Activated T-cell treated with anti-CD3 and anti-CD28 coated beads, Interleukin-2, amount 50 U/mL, for 4 hours (primary cell): ENCODE measurements at regions not wholly inside any gene's neighbourhood (a gene's known extent, or its start where the extent isn't known, plus 50 kb on each side); places are given as distances from the start of the nearest gene placed in this dataset.
"Not testable (repeated sequence)": the region's sequence is repeated elsewhere in the genome, so short reads cannot be mapped to it uniquely, and the experiment has no call there.

Experiments
- ATAC-seq, 2 donors: fragments of 200-7000 bp; cut with Tn5 transposase; one replicate each; pipeline ENCODE4 v1.10.0; 2021
- DNase-seq: peaks from one replicate; pipeline ENCODE4 v3.0.0-alpha.2; 2020
- H3K27me3 Mint-ChIP-seq: one replicate; pipeline ENCODE4 v1.8.0; 2021; ENCODE audit warnings: low read depth, mixed read lengths
- H3K36me3 Mint-ChIP-seq: one replicate; pipeline ENCODE4 v1.8.0; 2022; ENCODE audit warnings: mixed read lengths; ENCODE audit not compliant: insufficient read depth
- H3K4me1 Mint-ChIP-seq: one replicate; pipeline ENCODE4 v1.8.0; 2021; ENCODE audit warnings: low read depth, mixed read lengths
- H3K4me3 Mint-ChIP-seq: one replicate; pipeline ENCODE4 v1.8.0; 2021; ENCODE audit warnings: mild to moderate bottlenecking, moderate library complexity, mixed read lengths
- H3K9me3 Mint-ChIP-seq: one replicate; pipeline ENCODE4 v1.8.0; 2021; ENCODE audit warnings: mixed read lengths

DNA sequence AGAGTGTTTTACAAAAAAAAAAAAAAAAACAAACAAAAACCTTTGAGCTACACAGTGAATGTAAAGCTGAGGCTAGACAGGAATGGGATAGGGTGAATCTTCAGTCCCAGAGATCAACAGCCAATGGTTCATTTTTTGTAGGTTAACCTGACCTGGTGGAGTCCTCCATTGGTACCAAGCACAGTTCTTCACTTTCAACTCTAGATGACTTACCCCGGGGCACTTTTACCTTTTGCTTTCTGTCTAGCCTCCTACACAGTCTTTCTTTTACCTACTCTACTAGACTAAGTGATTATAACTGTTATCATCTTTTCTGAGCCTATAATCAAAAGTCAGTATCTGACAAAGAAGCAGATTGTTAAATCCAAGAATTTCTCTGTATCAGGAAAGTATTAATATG, 50.9 kb downstream of the ANXA2R start:
- Mint-ChIP-seq H3K4me3 (peak overlapping the region; percentile 74), H3K4me1 (peaks cover 64% of the 10 kb centered on the region), H3K9me3 (no peaks in the 10 kb centered on the region), H3K27me3 (no peaks in the 10 kb centered on the region), H3K36me3 (peaks cover 8% of the 10 kb centered on the region)
- no peak for DNase-seq
- peak; percentile 24 to 36 for ATAC-seq

- Mint-ChIP-seq H3K4me1 (peaks cover 60% of the 10 kb centered on the region), H3K36me3 (peaks cover 8% of the 10 kb centered on the region), H3K9me3 (no peaks in the 10 kb centered on the region), H3K4me3 (peak overlapping the region; percentile 74), H3K27me3 (no peaks in the 10 kb centered on the region)
- no peak for DNase-seq
- no peak for ATAC-seq
Observed at GRCh38 chr5:42988568-42988967, 51.6 kb downstream of the ANXA2R start.

DNA sequence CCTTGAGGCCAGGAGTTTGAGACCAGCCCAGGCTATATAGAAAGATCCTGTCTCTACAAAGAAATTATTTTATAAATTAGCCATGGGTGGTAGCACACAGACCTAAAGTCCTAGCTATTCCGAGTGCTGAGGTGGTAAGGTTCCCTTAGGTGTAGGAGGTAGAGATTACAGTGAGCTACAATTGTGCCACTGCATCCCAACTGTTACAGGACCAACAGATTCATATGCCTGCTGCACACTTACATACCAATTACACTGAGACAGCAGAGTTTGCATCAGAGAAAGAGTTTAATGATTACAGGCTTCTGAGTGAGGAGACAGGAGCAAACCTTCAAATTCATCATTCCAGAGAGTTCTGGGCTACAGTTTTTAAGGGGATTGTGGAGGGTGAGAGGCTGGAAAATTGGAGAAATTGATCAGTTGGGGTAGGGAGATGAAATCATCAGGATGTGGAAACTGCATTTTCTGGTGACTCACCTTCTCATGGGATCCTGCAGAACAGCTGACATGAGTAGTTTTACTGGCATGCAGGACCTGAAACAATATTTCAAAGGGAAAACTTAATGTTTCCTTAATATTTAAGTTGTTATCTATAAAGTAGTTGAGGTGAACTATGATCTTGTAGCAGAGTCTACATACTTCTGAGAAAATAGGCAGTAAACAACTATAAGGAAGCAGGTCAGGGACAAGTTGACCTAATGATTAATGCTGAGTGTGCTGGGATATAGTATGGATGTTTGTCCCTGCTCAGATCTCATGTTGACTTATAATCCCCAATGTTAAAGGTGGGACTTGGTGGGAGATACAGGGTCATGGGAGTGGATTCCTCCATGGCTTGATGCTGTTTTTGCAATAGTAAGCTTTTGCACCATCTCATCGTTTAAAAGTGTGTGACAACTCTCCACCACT, 54.7 kb downstream of the ANXA2R start:
- H3K9me3 Mint-ChIP-seq = no peaks in the 10 kb centered on the region
- DNase-seq (no peak), ATAC-seq (no peak)
- H3K27me3 Mint-ChIP-seq = no peaks in the 10 kb centered on the region
- H3K36me3 Mint-ChIP-seq = peaks cover 8% of the 10 kb centered on the region
- peaks cover 53% of the 10 kb centered on the region for H3K4me1 Mint-ChIP-seq
- H3K4me3 Mint-ChIP-seq = no peak overlapping the region

DNA sequence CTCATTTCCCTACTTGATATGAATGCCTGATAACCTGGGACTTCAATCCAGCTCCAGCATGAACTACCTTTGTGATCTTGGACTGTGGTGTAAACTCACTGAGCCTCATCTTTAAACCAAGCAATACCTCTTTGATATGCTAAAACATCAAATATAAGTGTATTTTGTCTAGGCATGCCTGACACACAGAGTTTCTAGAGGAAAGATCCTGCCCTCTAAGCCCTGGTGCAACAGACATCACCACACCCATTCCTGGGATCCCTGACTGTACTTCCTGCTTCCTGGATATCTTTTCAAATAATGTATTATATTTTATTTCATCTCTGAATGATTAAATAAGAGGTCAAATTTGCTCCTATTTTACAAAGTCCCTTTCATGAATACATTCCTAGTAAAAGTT, 55.8 kb downstream of the ANXA2R start:
- no peaks in the 10 kb centered on the region for H3K27me3 Mint-ChIP-seq
- DNase-seq (no peak), ATAC-seq (no peak)
- H3K9me3 Mint-ChIP-seq = no peaks in the 10 kb centered on the region
- H3K4me3 Mint-ChIP-seq = no peak overlapping the region
- H3K4me1 Mint-ChIP-seq = peaks cover 44% of the 10 kb centered on the region
- peaks cover 8% of the 10 kb centered on the region for H3K36me3 Mint-ChIP-seq

GRCh38 chr5:42982107-42982622, 58.0 kb downstream of the ANXA2R start:
- Mint-ChIP-seq H3K4me3 (no peak overlapping the region), H3K27me3 (no peaks in the 10 kb centered on the region), H3K4me1 (peaks cover 24% of the 10 kb centered on the region), H3K36me3 (peaks cover 14% of the 10 kb centered on the region), H3K9me3 (no peaks in the 10 kb centered on the region)
- ATAC-seq = no peak
- no peak for DNase-seq

GRCh38 chr5:42981417-42982106, 58.6 kb downstream of the ANXA2R start:
- not testable (repeated sequence) for ATAC-seq, H3K4me3 Mint-ChIP-seq
- peaks cover 16% of the 10 kb centered on the region for H3K36me3 Mint-ChIP-seq

GRCh38 chr5:42981015-42981414, 59.1 kb downstream of the ANXA2R start:
- Mint-ChIP-seq H3K4me1 (peaks cover 14% of the 10 kb centered on the region), H3K36me3 (peaks cover 16% of the 10 kb centered on the region)
- not testable (repeated sequence) for ATAC-seq, H3K4me3 Mint-ChIP-seq, H3K27me3 Mint-ChIP-seq, DNase-seq, H3K9me3 Mint-ChIP-seq

More at GRCh38 chr5:42981417-42982106, 58.6 kb downstream of the ANXA2R start:
- H3K9me3 Mint-ChIP-seq, DNase-seq, H3K27me3 Mint-ChIP-seq: not testable (repeated sequence)
- H3K4me1 Mint-ChIP-seq = peaks cover 19% of the 10 kb centered on the region

DNA sequence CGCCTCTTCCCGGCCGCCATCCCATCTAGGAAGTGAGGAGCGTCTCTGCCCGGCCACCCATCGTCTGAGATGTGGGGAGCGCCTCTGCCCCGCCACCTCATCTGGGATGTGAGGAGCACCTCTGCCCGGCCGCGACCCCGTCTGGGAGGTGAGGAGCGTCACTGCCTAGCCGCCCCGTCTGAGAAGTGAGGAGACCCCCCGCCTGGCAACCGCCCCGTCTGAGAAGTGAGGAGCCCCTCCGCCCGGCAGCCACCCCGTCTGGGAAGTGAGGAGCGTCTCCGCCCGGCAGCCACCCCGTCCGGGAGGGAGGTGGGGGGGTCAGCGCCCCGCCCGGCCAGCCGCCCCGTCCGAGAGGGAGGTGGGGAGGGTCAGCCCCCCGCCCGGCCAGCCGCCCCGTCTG, 59.7 kb downstream of the ANXA2R start:
- not testable (repeated sequence) for DNase-seq, H3K4me1 Mint-ChIP-seq, H3K4me3 Mint-ChIP-seq, H3K27me3 Mint-ChIP-seq, ATAC-seq, H3K9me3 Mint-ChIP-seq
- H3K36me3 Mint-ChIP-seq = peaks cover 16% of the 10 kb centered on the region

- H3K27me3 Mint-ChIP-seq, ATAC-seq, H3K4me1 Mint-ChIP-seq, H3K4me3 Mint-ChIP-seq, DNase-seq, H3K9me3 Mint-ChIP-seq: not testable (repeated sequence)
- peaks cover 16% of the 10 kb centered on the region for H3K36me3 Mint-ChIP-seq
Observed at GRCh38 chr5:42979242-42979641, 60.9 kb downstream of the ANXA2R start.

GRCh38 chr5:42974536-42974935, 65.6 kb downstream of the ANXA2R start:
- no peaks in the 10 kb centered on the region for H3K4me1 Mint-ChIP-seq
- H3K36me3 Mint-ChIP-seq = peaks cover 21% of the 10 kb centered on the region
- no peaks in the 10 kb centered on the region for H3K9me3 Mint-ChIP-seq
- no peak overlapping the region for H3K4me3 Mint-ChIP-seq
- DNase-seq (no peak), ATAC-seq (no peak)
- no peaks in the 10 kb centered on the region for H3K27me3 Mint-ChIP-seq

GRCh38 chr5:42970636-42971559, 69.2 kb downstream of the ANXA2R start:
- Mint-ChIP-seq H3K4me3 (no peak overlapping the region), H3K36me3 (peaks cover 11% of the 10 kb centered on the region), H3K27me3 (no peaks in the 10 kb centered on the region), H3K9me3 (no peaks in the 10 kb centered on the region), H3K4me1 (peaks cover 4% of the 10 kb centered on the region)
- DNase-seq = peak; percentile 17
- no peak for ATAC-seq

DNA sequence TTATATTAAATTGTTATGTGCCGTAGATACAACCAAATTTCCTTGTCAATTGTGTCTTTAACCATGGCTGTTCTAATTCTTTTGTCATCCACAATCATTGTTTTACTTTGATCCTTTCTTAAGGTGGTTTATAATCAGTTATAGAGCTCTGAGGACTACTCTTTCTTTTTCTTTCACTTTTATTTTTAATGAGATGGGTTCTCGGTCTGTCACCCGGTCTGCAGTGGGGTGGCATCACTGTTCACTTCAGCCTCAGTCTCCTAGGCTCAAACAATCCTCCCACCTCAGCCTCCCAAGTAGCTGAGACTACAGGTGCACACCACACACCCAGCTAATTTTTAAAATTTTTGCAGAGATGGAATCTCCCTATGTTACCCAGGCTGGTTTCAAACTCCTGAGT, 74.2 kb downstream of the ANXA2R start:
- no peaks in the 10 kb centered on the region for H3K36me3 Mint-ChIP-seq
- H3K9me3 Mint-ChIP-seq = no peaks in the 10 kb centered on the region
- H3K27me3 Mint-ChIP-seq = no peaks in the 10 kb centered on the region
- H3K4me1 Mint-ChIP-seq = peaks cover 13% of the 10 kb centered on the region
- DNase-seq = no peak
- H3K4me3 Mint-ChIP-seq = no peak overlapping the region
- ATAC-seq = no peak

DNA sequence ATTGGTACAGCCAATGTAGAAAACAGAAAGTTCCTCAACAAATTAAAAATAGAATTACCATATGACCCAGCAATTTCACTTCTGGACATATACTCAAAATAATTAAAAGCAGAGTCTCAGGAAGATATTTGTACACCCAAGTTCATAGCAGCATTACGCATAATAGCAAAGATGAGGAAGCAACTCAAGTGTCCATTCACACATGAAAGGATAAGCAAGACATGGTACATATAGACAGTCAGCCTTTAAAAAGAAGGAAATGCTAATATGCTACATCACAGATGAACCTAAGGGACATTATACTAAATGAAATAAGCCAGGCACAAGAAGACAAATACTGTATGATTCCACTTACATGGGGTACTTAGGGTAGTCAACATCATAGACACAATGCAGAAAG, 76.7 kb downstream of the ANXA2R start:
- Mint-ChIP-seq H3K4me1 (peaks cover 17% of the 10 kb centered on the region), H3K9me3 (no peaks in the 10 kb centered on the region), H3K4me3 (no peak overlapping the region), H3K36me3 (no peaks in the 10 kb centered on the region), H3K27me3 (no peaks in the 10 kb centered on the region)
- DNase-seq (no peak), ATAC-seq (no peak)

GRCh38 chr5:42962124-42962523, 78.0 kb downstream of the ANXA2R start:
- H3K9me3 Mint-ChIP-seq = no peaks in the 10 kb centered on the region
- no peaks in the 10 kb centered on the region for H3K27me3 Mint-ChIP-seq
- ATAC-seq (no peak), DNase-seq (no peak)
- no peak overlapping the region for H3K4me3 Mint-ChIP-seq
- no peaks in the 10 kb centered on the region for H3K36me3 Mint-ChIP-seq
- peaks cover 17% of the 10 kb centered on the region for H3K4me1 Mint-ChIP-seq
